HG03378 (cell line): ENCODE measurements at regions not wholly inside any gene's neighbourhood (a gene's known extent, or its start where the extent isn't known, plus 50 kb on each side); places are given as distances from the start of the nearest gene placed in this dataset.
"Not testable (repeated sequence)": the region's sequence is repeated elsewhere in the genome, so short reads cannot be mapped to it uniquely, and the experiment has no call there.

Experiments
- ATAC-seq: cut with Tn5 transposase; IDR thresholded peaks from one replicate; pipeline ENCODE4 v1.9.1; 2021; ENCODE audit warnings: mild to moderate bottlenecking, moderate library complexity; ENCODE audit not compliant: unreplicated experiment

DNA sequence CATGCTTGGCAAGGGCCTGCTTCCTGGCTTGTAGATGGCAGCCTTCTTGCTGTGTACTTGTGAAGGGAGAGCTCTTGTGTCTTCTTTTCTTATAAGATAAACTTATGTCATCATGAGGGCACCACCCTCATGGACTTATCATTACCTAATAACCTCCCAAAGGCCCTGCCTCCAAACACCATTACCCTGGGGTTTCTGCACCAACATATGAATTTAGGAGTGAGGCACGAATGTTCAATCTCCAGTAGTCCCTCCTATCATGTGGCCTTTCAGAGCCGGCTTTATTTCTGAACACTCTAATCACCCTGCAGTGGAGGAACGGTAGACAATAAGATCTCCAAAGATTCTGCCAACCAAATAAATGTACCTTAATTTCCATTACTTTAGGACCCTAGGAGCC, 144.3 kb downstream of the ABCC12 start:
- ATAC-seq: no peak

DNA sequence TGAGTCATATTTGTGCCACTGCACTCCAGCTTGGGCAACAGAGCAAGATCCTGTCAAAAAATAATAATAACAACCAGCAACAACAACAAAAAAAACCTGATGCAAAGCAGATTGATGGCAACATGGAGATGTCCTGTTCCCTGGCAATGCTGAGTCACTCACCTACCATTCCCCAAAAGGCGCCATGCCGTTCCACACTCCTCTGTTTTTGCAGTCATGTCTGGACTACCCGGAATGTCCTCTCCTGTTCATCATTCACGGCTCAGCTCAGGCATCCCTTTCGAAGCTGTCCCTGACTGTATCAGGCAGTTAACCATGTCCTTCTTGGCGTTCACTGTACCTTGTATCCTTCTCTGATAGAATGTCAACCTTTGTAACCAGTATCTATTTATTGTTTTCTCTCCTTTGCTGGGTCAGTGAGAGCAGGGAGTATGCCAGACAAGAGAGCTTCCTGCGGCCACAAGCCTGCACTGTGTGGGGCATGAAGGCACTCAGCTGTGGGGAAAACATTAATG, 147.7 kb downstream of the ABCC12 start:
- no peak for ATAC-seq

DNA sequence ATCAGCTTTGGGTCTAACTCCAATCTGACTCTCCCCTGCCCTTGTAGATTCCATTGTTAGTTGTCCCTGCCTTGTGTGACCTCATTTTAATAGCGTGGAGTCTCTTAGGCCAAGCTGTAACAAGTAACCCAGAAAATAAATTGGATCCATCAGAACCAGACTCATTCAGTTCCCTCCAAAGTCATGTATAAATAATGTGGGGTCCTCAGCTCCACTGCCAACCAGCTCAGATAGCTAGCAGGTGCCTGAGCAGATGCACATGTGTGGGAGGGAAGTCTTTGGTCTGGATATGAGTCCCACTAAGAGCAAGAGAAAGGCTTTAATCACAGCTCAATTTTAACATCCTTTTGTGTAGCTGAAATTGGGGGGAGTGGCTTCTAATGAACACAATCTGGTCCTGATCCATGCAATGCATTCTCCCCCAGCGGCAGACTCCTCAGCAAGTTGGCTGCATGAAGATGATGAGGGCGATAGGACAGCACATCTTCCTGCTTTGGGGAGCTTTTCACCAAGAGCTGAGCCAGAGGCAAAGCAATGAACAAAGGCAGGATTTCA, 151.6 kb downstream of the ABCC12 start:
- ATAC-seq: no peak

DNA sequence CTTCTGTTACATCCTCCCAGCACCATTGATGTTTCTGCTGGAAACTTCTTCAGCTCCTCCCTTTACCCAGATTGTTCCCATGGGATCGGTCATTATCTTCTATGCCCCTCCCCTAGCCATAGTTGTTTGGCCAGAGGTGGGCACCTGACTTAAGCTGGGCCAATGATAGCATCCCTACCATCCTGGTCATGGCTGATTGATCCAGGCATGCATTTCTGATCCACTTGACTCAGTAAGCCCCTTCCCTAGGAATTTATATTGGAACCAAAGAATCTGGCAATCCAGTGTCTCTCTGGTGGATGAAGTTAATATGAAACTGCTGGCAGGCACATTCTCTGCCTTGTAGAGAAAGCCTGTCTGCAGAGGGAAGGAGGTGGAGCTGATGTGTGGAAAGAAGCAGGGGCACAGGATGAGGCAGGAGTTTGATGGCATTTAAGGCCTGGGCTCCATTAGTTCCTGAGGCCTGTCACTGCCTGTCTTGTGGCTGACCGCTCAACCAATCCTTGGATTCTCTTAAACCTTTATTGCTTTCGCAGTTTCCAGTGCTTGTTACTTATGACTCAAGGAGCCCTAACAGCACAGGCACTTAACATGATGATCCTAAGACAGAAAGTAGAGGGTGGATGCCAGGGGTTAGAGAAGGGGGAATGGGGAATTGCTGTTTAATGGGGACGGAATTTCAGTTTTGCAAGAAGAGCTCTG, 152.4 kb downstream of the ABCC12 start:
- ATAC-seq: no peak

DNA sequence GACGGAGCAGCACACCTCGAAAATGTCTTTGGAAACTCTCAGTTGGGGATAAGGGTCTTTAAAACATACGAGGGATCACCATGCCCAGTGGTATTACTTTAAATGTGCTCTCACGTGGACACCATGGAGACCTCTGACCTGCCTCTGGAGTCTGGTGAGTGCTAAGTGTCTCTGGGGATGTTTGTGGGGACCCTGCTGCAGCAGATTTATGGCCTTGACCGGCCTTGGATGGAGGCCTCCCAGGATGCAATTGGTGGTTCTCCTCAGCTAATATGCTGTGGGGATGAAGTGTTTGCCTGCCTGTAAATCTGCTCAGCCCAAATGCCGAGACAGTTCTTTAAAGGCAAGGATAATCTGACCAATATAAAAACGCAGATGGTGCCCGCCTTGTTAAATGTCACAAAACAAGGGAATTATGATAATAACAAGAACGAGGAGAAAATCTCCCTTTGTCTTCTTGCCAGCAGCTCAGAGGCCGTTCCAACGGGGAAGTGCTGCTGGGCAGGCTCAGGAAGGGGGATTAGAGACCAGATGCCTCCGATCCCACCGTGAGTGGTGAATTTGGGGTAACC, 154.4 kb downstream of the ABCC12 start:
- ATAC-seq: no peak

DNA sequence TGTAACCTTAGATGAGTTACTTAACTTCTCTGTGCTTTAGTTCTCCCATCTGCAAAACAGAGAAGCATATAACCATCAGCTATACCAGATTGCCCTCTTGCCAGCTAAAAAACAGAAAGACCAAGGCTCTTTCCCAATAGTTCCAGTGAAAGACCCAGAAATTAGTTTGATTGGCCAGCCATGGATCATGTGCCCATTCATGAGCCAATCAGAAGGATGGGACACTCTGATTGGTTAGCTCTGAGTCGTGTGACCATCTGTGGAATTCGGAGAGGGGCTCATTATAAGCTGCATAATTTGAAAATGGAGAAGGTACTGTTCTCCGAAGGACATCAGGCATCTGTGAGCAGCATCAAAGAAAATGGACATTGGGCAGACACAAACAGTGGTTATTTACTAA, 155.2 kb downstream of the ABCC12 start:
- ATAC-seq: no peak

DNA sequence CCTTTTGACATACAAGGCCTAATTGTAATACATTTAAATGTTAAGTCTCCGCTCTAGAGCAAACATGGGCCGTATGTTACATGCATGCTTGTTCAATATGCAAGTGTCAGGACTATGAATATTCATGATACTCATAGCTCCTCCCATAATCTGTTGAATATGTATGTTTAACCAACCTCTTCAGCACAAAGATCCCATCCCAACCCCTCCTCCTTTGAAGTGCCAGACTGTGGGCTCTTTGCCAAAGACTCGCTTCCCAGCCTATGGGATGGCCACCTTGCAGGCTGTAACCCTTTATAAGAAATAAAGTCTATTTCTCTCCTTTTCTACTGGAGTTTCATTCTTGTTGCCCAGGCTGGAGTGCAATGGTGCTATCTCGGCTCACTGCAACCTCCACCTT, 156.2 kb downstream of the ABCC12 start:
- no peak for ATAC-seq

DNA sequence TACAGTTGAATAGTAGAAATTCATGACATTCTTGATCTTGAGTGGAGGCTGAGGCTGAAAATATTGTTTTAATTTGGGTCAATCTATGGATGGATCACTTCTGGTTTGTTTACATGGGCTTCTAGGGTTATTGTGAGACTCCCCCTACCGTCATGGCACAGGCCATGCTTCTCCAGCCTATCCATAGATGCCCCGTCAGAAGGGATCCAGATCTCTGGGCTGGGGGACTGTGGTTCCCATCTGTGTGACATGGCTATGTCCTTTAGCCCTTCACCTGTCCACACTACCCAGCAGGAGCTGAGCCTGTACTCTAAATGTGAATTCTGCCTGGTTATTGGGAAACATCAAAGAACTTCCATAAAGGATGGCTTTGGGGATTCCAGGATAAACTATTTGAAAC, 160.4 kb downstream of the ABCC12 start:
- ATAC-seq: no peak

DNA sequence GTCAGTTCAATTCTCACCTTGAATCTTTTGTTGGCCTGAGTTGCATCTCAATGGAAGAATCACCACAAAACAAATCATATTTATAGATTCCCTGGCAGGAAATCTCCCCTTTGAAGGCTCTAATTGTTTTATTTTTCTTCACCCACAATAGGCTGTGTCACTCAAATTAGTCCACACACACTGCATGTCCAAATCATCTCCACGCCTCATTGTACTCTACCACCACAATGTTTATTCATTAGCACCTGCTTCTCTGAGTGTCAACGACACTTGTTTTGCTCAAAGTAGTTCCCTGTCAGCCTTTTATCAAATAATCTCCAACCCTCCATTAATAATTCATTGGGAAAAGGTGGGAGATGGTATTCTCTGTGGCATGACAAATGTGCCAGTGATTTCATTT, 164.3 kb downstream of the ABCC12 start:
- no peak for ATAC-seq

DNA sequence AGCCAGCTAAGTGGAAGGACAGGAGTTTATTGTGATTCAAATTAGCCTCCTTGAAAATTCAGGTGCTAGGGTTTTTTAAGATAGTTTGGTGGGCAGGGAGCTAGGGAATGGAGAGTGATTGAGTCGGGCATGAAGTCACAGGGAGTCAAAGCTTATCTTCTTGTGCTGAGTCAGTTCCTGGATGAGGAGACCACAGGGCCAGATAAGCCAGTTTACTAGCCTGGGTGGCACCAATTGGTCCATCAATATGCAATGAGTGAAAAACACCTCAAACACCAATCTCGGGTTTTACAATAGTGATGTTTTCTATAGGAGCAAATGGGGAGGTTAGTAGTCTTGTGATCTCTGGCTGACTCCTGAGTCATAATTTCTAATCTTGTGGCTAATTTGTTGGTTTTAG, 165.1 kb downstream of the ABCC12 start:
- ATAC-seq: no peak

DNA sequence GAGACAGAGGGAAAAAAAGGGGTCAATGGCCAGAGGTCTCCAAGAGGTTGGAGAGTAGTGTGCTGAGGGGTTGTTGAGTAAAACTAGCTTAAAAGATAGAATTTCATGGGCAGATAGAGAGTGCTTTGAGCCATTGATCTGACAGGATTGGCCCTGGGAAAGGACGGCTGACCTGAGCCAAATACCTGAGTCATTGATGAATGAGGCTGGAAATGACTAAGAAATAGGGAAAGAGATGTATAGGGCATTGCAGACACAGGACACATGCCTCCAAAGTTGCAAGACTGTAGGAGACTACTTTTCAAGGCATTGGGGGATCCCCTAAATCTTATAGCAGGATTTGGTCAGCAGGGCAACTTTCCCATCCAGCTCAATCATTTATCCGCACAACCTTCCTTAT, 168.7 kb downstream of the ABCC12 start:
- no peak for ATAC-seq

DNA sequence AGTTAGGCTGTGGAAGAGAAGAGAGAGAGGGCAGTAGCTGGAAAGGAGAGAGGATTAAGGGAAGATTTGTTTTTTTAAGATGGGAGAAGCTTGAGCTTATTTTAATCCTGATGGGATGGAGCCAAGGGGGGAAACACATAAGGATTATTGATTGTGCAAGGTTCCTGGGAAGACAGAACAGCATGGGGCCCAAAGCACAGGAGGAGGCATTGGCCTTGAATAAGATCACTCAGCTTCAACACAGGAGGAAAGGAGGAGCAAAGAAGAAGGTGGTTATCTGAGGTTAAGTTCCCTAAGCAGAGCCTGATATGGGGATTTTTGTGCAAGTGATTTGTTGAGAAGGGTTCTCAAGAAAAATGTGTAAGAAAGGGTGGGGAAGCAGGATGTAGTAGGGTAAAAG, 169.8 kb downstream of the ABCC12 start:
- no peak for ATAC-seq

DNA sequence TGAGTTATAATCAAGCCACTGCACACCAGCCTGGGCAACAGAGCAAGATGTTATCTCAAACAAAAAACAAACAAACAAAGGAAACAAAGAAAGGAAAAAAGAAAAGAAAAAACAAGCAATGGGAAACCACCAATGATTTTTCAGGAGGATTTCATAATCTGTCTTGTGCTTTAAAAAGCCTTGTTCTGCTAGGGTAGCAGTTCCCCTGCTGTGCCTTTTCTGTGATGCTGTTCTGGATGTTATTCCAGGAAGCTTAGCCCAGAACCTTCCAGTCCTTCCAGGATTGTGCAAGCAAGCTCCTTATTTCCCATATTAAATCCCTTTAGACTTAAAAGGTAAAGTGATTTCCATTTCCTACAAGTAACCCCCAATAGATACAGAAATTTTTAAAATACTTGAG, 171.1 kb downstream of the ABCC12 start:
- no peak for ATAC-seq

DNA sequence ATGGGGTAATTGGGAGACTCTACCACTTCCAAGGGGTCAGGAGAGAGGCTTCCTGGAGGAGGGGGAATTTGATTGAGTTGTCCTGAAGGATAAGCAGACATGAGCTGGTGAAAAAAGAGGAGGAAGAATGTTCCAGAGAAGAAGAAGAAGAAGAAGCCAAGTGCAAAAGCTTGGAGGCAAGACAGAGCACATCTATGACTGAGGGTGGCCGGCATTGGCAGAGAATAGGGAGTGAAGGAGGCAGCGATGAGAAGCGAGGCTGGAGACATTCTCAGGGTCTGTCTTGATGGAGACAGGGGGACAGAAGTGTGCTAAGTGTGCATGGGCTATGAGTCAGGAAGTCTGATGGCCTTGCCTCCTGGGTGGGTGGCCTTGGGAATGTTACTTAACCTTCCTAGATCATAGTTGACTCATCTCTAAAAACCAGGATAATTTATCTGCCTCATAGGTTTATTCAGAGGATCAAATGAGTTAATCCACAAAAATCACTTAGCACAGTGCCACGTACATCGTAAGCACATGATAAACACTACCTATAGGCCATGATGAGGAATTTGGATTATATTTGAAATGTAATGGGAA, 171.7 kb downstream of the ABCC12 start:
- ATAC-seq: no peak

DNA sequence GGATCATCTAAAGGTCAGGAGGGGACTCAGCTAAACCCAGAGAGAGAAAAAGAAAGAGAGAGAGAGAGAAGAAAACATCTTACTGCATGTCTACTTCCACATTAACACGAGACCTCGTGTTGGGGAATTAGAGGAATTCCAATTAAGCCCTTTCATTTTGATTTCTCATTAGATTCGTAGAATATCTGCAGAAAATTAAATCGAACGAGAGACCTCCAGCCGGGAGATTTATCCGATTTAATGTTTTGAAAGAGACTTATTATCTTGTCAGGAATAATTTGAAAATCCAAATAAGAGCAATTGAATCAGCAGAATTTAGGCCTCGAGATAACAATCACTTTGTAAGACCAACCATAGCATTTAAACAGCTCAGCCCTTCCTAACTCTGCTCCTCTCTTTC, 175.6 kb downstream of the ABCC12 start:
- ATAC-seq: no peak

DNA sequence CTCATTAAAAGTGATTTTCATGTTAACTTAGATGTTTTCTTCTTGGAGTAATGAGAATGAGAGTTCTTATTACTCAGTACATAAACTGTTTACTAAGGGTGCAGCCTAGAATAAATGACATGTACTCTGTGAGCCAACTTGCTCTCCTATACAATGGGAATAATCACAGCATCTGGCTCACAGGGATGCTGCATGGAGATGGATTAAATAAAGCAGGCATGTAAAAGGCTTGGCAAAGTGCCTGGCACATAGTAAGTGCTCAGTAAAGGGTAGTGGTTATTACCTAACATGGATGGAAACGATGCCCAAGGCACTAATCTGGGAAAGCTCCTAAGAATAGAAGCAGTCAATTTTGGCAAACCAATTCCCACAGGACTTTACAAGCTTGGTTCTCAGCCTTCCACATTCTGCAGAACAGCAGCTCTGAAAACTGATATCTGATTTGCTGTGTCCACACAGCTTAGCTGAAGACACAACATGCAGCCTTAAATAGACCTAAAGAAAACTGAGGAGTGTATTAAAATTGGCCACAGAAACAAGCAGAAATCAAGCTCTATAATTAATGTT, 176.1 kb downstream of the ABCC12 start:
- ATAC-seq: no peak

DNA sequence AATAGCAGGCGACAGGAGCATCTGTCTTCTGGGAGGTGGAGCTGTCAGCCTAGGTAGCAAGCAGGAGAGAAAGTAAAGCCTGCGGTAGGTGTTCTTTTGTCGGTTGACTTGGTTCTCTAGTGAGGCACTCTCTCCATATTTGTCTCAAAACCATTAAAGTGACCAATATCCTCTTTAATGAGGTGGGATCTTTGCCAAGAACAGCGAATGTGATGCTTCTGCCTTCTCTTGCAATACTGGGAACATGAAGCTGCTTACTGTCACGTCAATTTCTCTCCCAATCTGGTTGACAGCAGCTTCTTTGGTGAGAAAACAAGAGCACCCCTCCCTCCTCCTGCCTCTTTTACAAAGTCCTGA, 176.7 kb downstream of the ABCC12 start:
- no peak for ATAC-seq

DNA sequence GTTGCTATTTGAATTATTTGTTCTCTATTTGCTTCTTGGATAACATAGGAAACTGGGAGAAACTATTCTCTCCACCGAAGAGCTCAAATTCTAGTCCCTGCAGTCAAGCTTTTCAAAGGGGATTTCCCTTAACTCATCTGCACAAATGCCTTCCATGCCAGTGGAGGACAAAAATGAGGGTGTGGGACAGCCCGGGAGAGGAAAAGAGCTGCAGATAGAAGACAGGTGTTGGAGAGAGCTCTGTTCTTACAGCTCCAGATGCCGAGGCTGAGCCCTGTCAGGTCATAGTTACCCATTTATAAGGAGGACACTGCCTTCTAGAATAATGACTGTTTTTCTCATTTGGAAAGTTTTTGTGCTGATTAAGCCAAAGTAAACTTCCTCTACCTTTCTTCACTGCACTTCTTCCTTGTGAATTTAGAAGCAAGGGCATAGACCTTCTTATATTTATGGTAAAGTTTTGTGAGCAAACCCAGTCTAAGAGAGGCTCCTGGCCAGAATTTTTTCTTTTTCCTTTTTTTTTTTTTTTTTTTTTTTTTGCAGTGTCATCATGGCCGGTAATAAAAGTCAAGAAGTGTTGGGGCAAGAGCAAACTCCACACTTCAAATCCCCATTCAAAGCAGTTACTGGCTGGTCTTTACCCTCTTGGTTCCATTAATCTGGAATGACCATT, 177.2 kb downstream of the ABCC12 start:
- ATAC-seq: no peak

DNA sequence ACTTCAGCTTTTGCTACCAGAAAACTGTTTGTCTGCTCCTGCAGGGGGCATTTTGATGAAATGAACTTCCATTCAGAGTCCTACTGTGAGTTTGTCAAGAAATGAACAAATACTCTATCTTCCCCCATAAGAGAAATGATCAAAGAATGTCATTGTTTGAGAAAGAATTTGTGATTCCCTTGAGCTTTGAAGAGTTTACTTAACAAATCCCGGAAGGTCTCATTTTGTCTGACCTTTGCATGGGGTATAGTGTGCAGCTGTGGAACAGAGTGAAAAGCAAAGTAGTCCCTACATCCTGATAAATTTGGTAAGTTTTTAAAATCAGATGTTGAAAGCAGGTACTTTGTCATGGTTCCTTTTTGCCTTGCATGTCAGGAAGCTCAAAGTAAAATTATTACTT, 178.0 kb downstream of the ABCC12 start:
- ATAC-seq: no peak

DNA sequence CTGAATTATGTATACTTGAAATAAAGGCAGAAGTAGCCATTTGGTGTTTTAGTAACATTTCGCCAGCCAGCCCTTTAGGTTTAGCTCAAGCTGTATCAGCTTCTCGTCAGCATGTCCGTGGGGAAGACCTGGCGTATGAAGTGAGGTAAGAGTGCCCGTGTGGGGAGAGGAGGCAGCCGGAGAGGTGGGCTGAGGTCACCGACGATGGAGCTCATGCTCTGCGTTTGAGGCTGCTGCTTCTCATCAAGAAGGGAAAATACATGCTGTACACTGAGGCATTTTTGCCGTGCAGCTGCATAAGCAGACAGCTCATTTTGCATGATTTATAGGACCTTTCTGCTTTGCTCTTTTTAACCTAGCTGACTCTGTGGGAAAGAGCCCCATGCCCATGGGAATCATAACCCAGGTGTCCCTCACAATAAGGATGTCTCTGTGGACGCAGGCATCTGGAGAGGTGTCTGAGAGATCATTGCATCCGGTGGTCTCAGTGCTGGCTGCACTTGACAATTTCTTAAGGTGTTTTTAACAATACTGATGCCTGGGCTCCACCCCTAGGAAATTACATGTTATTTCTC, 179.1 kb downstream of the ABCC12 start:
- no peak for ATAC-seq

DNA sequence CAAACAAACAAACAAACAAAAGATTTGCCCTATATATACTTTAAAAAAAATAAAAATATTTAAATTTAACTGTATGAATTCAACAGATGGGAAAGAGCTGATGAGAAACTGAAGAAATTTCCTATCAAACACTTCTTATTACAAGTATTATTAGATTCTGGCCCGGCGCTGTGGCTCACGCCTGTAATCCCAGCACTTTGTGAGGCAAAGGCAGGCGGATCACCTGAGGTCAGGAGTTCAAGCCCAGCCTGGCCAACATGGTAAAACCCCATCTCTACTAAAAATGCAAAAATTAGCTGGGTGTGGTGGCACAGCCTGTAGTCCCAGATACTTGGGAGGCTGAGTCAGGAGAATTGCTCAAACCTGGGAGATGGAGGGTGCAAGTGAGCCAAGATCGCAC, 180.8 kb downstream of the ABCC12 start:
- ATAC-seq: not testable (repeated sequence)
